ENCODE measurements at regions not wholly inside any gene's neighbourhood (a gene's known extent, or its start where the extent isn't known, plus 50 kb on each side); places are given as distances from the start of the nearest gene placed in this dataset.

- H3K4me1 ChIP-seq (ENCODE audit: low read length), result no peaks in the 10 kb centered on the region
- H3K9me3 ChIP-seq (ENCODE audit: insufficient read depth, low read length), result peaks cover 7% of the 10 kb centered on the region; the same call in 1 of the 2 replicates
- H3K27ac ChIP-seq (ENCODE audit: low read length), result no peak overlapping the region
- H3K36me3 ChIP-seq (replicated peaks; ENCODE audit: low read depth, low read length), result no peaks in the 10 kb centered on the region
- H2AFZ ChIP-seq (ENCODE audit: low read depth, low read length), result no peak overlapping the region
- no peak overlapping the region for H3K9ac ChIP-seq (ENCODE audit: low read length)
- no peak overlapping the region for H3K4me2 ChIP-seq (ENCODE audit: low read length)
- no peaks in the 10 kb centered on the region for H3K79me2 ChIP-seq (ENCODE audit: low read length)
- no peaks in the 10 kb centered on the region for H4K20me1 ChIP-seq (ENCODE audit: insufficient read depth, low read length)
- peaks cover 6% of the 10 kb centered on the region; the same call in 1 of the 2 replicates for H3K27me3 ChIP-seq (ENCODE audit: low read depth, low read length)
- H3K4me3 ChIP-seq (ENCODE audit: low read length), result no peak overlapping the region
- no peak for TF ChIP-seq CTCF (IDR thresholded peaks at IDR 0.05; ENCODE audit: low read depth, low read length)
- TF ChIP-seq EZH2phosphoT487 (IDR thresholded peaks at IDR 0.05; ENCODE audit: low read depth), result no peak
Observed at GRCh38 chr15:39114690-39115378, 466.0 kb upstream of the THBS1 start.

GRCh38 chr15:39115379-39116057 is 465.4 kb upstream of the THBS1 start:
- no peaks in the 10 kb centered on the region for H3K36me3 ChIP-seq (replicated peaks; ENCODE audit: low read depth, low read length)
- H3K4me2 ChIP-seq (ENCODE audit: low read length), result no peak overlapping the region
- no peaks in the 10 kb centered on the region for H4K20me1 ChIP-seq (ENCODE audit: insufficient read depth, low read length)
- H2AFZ ChIP-seq (ENCODE audit: low read depth, low read length), result no peak overlapping the region
- H3K4me1 ChIP-seq (ENCODE audit: low read length), result no peaks in the 10 kb centered on the region
- H3K27me3 ChIP-seq (ENCODE audit: low read depth, low read length), result peaks cover 6% of the 10 kb centered on the region; the same call in 1 of the 2 replicates
- no peak overlapping the region for H3K27ac ChIP-seq (ENCODE audit: low read length)
- TF ChIP-seq CTCF (IDR thresholded peaks at IDR 0.05; ENCODE audit: low read depth, low read length) (no peak), EZH2phosphoT487 (IDR thresholded peaks at IDR 0.05; ENCODE audit: low read depth) (no peak)
- no peaks in the 10 kb centered on the region for H3K79me2 ChIP-seq (ENCODE audit: low read length)
- no peak overlapping the region for H3K9ac ChIP-seq (ENCODE audit: low read length)
- H3K9me3 ChIP-seq (ENCODE audit: insufficient read depth, low read length), result peaks cover 7% of the 10 kb centered on the region; the same call in 1 of the 2 replicates
- H3K4me3 ChIP-seq (ENCODE audit: low read length), result no peak overlapping the region

- no peak overlapping the region for H3K4me2 ChIP-seq (ENCODE audit: low read length)
- no peak overlapping the region for H3K27ac ChIP-seq (ENCODE audit: low read length)
- H3K4me1 ChIP-seq (ENCODE audit: low read length), result no peaks in the 10 kb centered on the region
Observed at GRCh38 chr15:39118510-39118909, 462.4 kb upstream of the THBS1 start.

More at GRCh38 chr15:39118510-39118909, 462.4 kb upstream of the THBS1 start:
- Histone ChIP-seq H3K79me2 (ENCODE audit: low read length) (no peaks in the 10 kb centered on the region), H3K36me3 (replicated peaks; ENCODE audit: low read depth, low read length) (no peaks in the 10 kb centered on the region), H3K27me3 (ENCODE audit: low read depth, low read length) (peaks cover 13% of the 10 kb centered on the region), H3K9ac (ENCODE audit: low read length) (no peak overlapping the region), H4K20me1 (ENCODE audit: insufficient read depth, low read length) (no peaks in the 10 kb centered on the region), H3K9me3 (ENCODE audit: insufficient read depth, low read length) (peaks cover 7% of the 10 kb centered on the region; the same call in 1 of the 2 replicates), H2AFZ (ENCODE audit: low read depth, low read length) (no peak overlapping the region), H3K4me3 (ENCODE audit: low read length) (no peak overlapping the region)
- no peak for TF ChIP-seq CTCF (IDR thresholded peaks at IDR 0.05; ENCODE audit: low read depth, low read length)
- no peak for TF ChIP-seq EZH2phosphoT487 (IDR thresholded peaks at IDR 0.05; ENCODE audit: low read depth)

All from OCI-LY3 (cell line).